HG03064 (cell line): ENCODE measurements at regions not wholly inside any gene's neighbourhood (a gene's known extent, or its start where the extent isn't known, plus 50 kb on each side); places are given as distances from the start of the nearest gene placed in this dataset.

ENCODE experiments used
- ATAC-seq: cut with Tn5 transposase; IDR thresholded peaks from one replicate; pipeline ENCODE4 v1.9.1; 2021; ENCODE audit warnings: low read depth; ENCODE audit not compliant: unreplicated experiment

GRCh38 chr12:22740656-22741355 is 115.8 kb downstream of the ETNK1 start:
- no peak for ATAC-seq

- ATAC-seq = no peak
Measured at GRCh38 chr12:22743700-22744099, 118.7 kb downstream of the ETNK1 start.

- no peak for ATAC-seq
Measured at GRCh38 chr12:22744197-22744596, 119.2 kb downstream of the ETNK1 start.

- ATAC-seq = no peak
Measured at GRCh38 chr12:22746720-22747119, 121.7 kb downstream of the ETNK1 start.

- ATAC-seq = no peak
Measured at GRCh38 chr12:22755629-22756028, 130.7 kb downstream of the ETNK1 start.

- no peak for ATAC-seq
Measured at GRCh38 chr12:22759769-22760674, 135.1 kb downstream of the ETNK1 start.

GRCh38 chr12:22765421-22766130 is 140.6 kb downstream of the ETNK1 start:
- no peak for ATAC-seq

GRCh38 chr12:22766911-22767420 is 142.0 kb downstream of the ETNK1 start:
- no peak for ATAC-seq

GRCh38 chr12:22781339-22781738 is 156.4 kb downstream of the ETNK1 start:
- ATAC-seq = no peak

GRCh38 chr12:22787557-22787956 is 162.6 kb downstream of the ETNK1 start:
- ATAC-seq = no peak

- no peak for ATAC-seq
Measured at GRCh38 chr12:22788913-22789312, 163.9 kb downstream of the ETNK1 start.

GRCh38 chr12:22792138-22792537 is 167.2 kb downstream of the ETNK1 start:
- ATAC-seq = no peak

GRCh38 chr12:22794017-22794416 is 169.0 kb downstream of the ETNK1 start:
- no peak for ATAC-seq

- no peak for ATAC-seq
Measured at GRCh38 chr12:22796941-22797630, 172.1 kb downstream of the ETNK1 start.

GRCh38 chr12:22797701-22798100 is 172.7 kb downstream of the ETNK1 start:
- ATAC-seq = no peak

GRCh38 chr12:22798116-22798515 is 173.1 kb downstream of the ETNK1 start:
- no peak for ATAC-seq

GRCh38 chr12:22799503-22799902 is 174.5 kb downstream of the ETNK1 start:
- no peak for ATAC-seq

- no peak for ATAC-seq
Measured at GRCh38 chr12:22800332-22800731, 175.4 kb downstream of the ETNK1 start.

GRCh38 chr12:22802883-22803630 is 178.1 kb downstream of the ETNK1 start:
- ATAC-seq = no peak

- ATAC-seq = no peak
Measured at GRCh38 chr12:22803725-22804124, 178.8 kb downstream of the ETNK1 start.
